Neural progenitor cell (in vitro differentiated cells): ENCODE measurements at regions not wholly inside any gene's neighbourhood (a gene's known extent, or its start where the extent isn't known, plus 50 kb on each side); places are given as distances from the start of the nearest gene placed in this dataset.
A peak's percentile ranks its signal among the peaks of the same experiment; 100 is the strongest.
"Not testable (repeated sequence)": the region's sequence is repeated elsewhere in the genome, so short reads cannot be mapped to it uniquely, and the experiment has no call there.

Source experiments
- DNase-seq: peaks from one replicate; pipeline ENCODE4 v3.0.0-alpha.2; 2016; ENCODE audit warnings: low spot score
- H2AFZ ChIP-seq: fragments of 200-600 bp; sonication (generic); replicated peaks from 2 replicates; pipeline ENCODE4 v1.6.1; 2016; ENCODE audit warnings: antibody characterized with exemption
- H3F3A ChIP-seq: fragments of 200-600 bp; sonication (generic); 2 replicates; pipeline ENCODE4 v1.6.1; 2016; ENCODE audit warnings: antibody characterized with exemption, low read depth
- H3K27ac ChIP-seq: fragments of 200-600 bp; sonication (generic); 2 replicates; pipeline ENCODE4 v1.5.1; 2016; ENCODE audit warnings: mild to moderate bottlenecking
- H3K27me3 ChIP-seq: fragments of 200-600 bp; sonication (generic); 2 replicates; pipeline ENCODE4 v1.6.1; 2016; ENCODE audit warnings: mild to moderate bottlenecking, moderate library complexity
- H3K36me3 ChIP-seq: fragments of 200-600 bp; sonication (generic); 2 replicates; pipeline ENCODE4 v1.5.1; 2016
- H3K4me1 ChIP-seq: fragments of 200-600 bp; sonication (generic); 2 replicates; pipeline ENCODE4 v1.6.1; 2016; ENCODE audit warnings: mixed run types
- H3K4me2 ChIP-seq: fragments of 200-600 bp; sonication (generic); 2 replicates; pipeline ENCODE4 v1.6.1; 2016
- H3K4me3 ChIP-seq: fragments of 200-600 bp; sonication (generic); 2 replicates; pipeline ENCODE4 v1.5.1; 2016
- H3K79me2 ChIP-seq: fragments of 200-600 bp; sonication (generic); 2 replicates; pipeline ENCODE4 v1.6.1; 2016; ENCODE audit warnings: low read depth
- H3K9ac ChIP-seq: fragments of 200-600 bp; sonication (generic); 2 replicates; pipeline ENCODE4 v1.6.1; 2016
- H3K9me3 ChIP-seq: fragments of 200-600 bp; sonication (generic); 2 replicates; pipeline ENCODE4 v1.5.1; 2016; ENCODE audit warnings: low read depth
- H4K20me1 ChIP-seq: fragments of 200-600 bp; sonication (generic); 2 replicates; pipeline ENCODE4 v1.6.1; 2016; ENCODE audit warnings: low read depth
- H3K27ac Mint-ChIP-seq: 3 replicates; pipeline ENCODE4 v1.8.0; 2021; ENCODE audit warnings: mixed read lengths
- H3K27me3 Mint-ChIP-seq: 2 replicates; pipeline ENCODE4 v1.8.0; 2022; ENCODE audit warnings: low read depth, mild to moderate bottlenecking, inconsistent platforms, moderate library complexity, mixed read lengths; ENCODE audit not compliant: insufficient read depth
- H3K36me3 Mint-ChIP-seq: 3 replicates; pipeline ENCODE4 v1.8.0; 2021; ENCODE audit warnings: mixed read lengths
- H3K4me1 Mint-ChIP-seq: 3 replicates; pipeline ENCODE4 v1.8.0; 2021; ENCODE audit warnings: mixed read lengths
- H3K4me3 Mint-ChIP-seq: 3 replicates; pipeline ENCODE4 v1.8.0; 2021; ENCODE audit warnings: mild to moderate bottlenecking, moderate library complexity, mixed read lengths
- H3K9me3 Mint-ChIP-seq: 3 replicates; pipeline ENCODE4 v1.8.0; 2020; ENCODE audit warnings: mixed read lengths
- CTCF ChIP-seq: fragments of 200-600 bp; sonication (generic); IDR thresholded peaks from 2 replicates; pipeline ENCODE4 v1.5.1; 2017; ENCODE audit warnings: antibody characterized with exemption, mild to moderate bottlenecking
- EZH2 ChIP-seq: fragments of 200-600 bp; sonication (generic); IDR thresholded peaks from 2 replicates; pipeline ENCODE4 v1.6.1; 2017; ENCODE audit warnings: antibody characterized with exemption, mild to moderate bottlenecking, moderate library complexity
- EZH2phosphoT487 ChIP-seq: fragments of 200-600 bp; sonication (generic); IDR thresholded peaks from 2 replicates; pipeline ENCODE4 v1.6.1; 2017; ENCODE audit warnings: antibody characterized with exemption

GRCh38 chrX:107360788-107361360 lies 88.6 kb upstream of the FRMPD3 start:
- H3K27me3 Mint-ChIP-seq = peaks cover 5% of the 10 kb centered on the region

GRCh38 chrX:107370185-107370584 lies 79.3 kb upstream of the FRMPD3 start:
- H3K4me1 ChIP-seq, H3K36me3 Mint-ChIP-seq, H3K9me3 ChIP-seq, H3K27me3 ChIP-seq, H4K20me1 ChIP-seq, H3K27ac ChIP-seq, H2AFZ ChIP-seq, H3K4me3 ChIP-seq, H3K4me3 Mint-ChIP-seq, H3K79me2 ChIP-seq, DNase-seq, H3K27me3 Mint-ChIP-seq, H3K36me3 ChIP-seq, H3K9me3 Mint-ChIP-seq, H3K27ac Mint-ChIP-seq, H3K9ac ChIP-seq, H3K4me2 ChIP-seq, H3F3A ChIP-seq: not testable (repeated sequence)
- peaks cover 13% of the 10 kb centered on the region for H3K4me1 Mint-ChIP-seq

More at GRCh38 chrX:107360788-107361360, 88.6 kb upstream of the FRMPD3 start:
- H3K4me1 Mint-ChIP-seq = peaks cover 19% of the 10 kb centered on the region
- Histone ChIP-seq H3F3A (peaks cover 4% of the 10 kb centered on the region), H4K20me1 (no peaks in the 10 kb centered on the region), H3K27ac (no peak overlapping the region), H3K27me3 (peaks cover 32% of the 10 kb centered on the region), H3K4me1 (no peaks in the 10 kb centered on the region), H3K36me3 (no peaks in the 10 kb centered on the region), H2AFZ (no peak overlapping the region), H3K9ac (no peak overlapping the region), H3K9me3 (no peaks in the 10 kb centered on the region), H3K79me2 (no peaks in the 10 kb centered on the region), H3K4me2 (no peak overlapping the region), H3K4me3 (no peak overlapping the region)
- H3K9me3 Mint-ChIP-seq = peaks cover 8% of the 10 kb centered on the region
- no peak for DNase-seq
- H3K36me3 Mint-ChIP-seq = no peaks in the 10 kb centered on the region
- H3K4me3 Mint-ChIP-seq = no peak overlapping the region
- TF ChIP-seq EZH2phosphoT487 = no peak
- no peak for TF ChIP-seq CTCF
- no peak for TF ChIP-seq EZH2
- no peak overlapping the region for H3K27ac Mint-ChIP-seq

- H3K4me1 Mint-ChIP-seq = peaks cover 16% of the 10 kb centered on the region
- Histone ChIP-seq H3K27ac (no peak overlapping the region), H3K9ac (no peak overlapping the region), H4K20me1 (no peaks in the 10 kb centered on the region), H3K79me2 (no peaks in the 10 kb centered on the region), H3K4me1 (no peaks in the 10 kb centered on the region), H3F3A (no peaks in the 10 kb centered on the region), H3K4me2 (no peak overlapping the region), H3K27me3 (no peaks in the 10 kb centered on the region), H2AFZ (no peak overlapping the region), H3K4me3 (no peak overlapping the region), H3K9me3 (no peaks in the 10 kb centered on the region), H3K36me3 (no peaks in the 10 kb centered on the region)
- no peak for TF ChIP-seq CTCF
- TF ChIP-seq EZH2phosphoT487 = no peak
- TF ChIP-seq EZH2 = no peak
- H3K4me3 Mint-ChIP-seq = no peak overlapping the region
- DNase-seq = peak; percentile 48
- H3K36me3 Mint-ChIP-seq = no peaks in the 10 kb centered on the region
- peaks cover 5% of the 10 kb centered on the region for H3K9me3 Mint-ChIP-seq
- peak overlapping the region; percentile 25 for H3K27ac Mint-ChIP-seq
- no peaks in the 10 kb centered on the region for H3K27me3 Mint-ChIP-seq
These were observed 75.3 kb upstream of the FRMPD3 start for GRCh38 chrX:107374132-107374531.

- no peaks in the 10 kb centered on the region for H3K4me1 ChIP-seq
- no peaks in the 10 kb centered on the region for H3K36me3 ChIP-seq
- peaks cover 7% of the 10 kb centered on the region for H3K9me3 Mint-ChIP-seq
- no peaks in the 10 kb centered on the region for H3K9me3 ChIP-seq
- no peak overlapping the region for H3K4me3 ChIP-seq
- no peaks in the 10 kb centered on the region for H3K79me2 ChIP-seq
- no peak for DNase-seq
- no peaks in the 10 kb centered on the region for H3K27me3 ChIP-seq
- H3K4me3 Mint-ChIP-seq = no peak overlapping the region
- no peak overlapping the region for H3K27ac Mint-ChIP-seq
- H3K9ac ChIP-seq = no peak overlapping the region
- H3F3A ChIP-seq = no peaks in the 10 kb centered on the region
- no peaks in the 10 kb centered on the region for H3K36me3 Mint-ChIP-seq
- TF ChIP-seq EZH2phosphoT487 = no peak
- H3K4me2 ChIP-seq = no peak overlapping the region
- no peaks in the 10 kb centered on the region for H4K20me1 ChIP-seq
- H3K27me3 Mint-ChIP-seq = no peaks in the 10 kb centered on the region
- no peak overlapping the region for H3K27ac ChIP-seq
- H3K4me1 Mint-ChIP-seq = peaks cover 16% of the 10 kb centered on the region
- H2AFZ ChIP-seq = no peak overlapping the region
These were observed 74.6 kb upstream of the FRMPD3 start for GRCh38 chrX:107374831-107375230.

- H3F3A ChIP-seq, H3K36me3 Mint-ChIP-seq, H4K20me1 ChIP-seq, H3K4me2 ChIP-seq, H3K4me3 ChIP-seq, DNase-seq, H3K4me1 ChIP-seq, H3K9me3 ChIP-seq, H3K9ac ChIP-seq, H3K79me2 ChIP-seq, H2AFZ ChIP-seq, H3K27ac ChIP-seq, H3K27ac Mint-ChIP-seq, H3K27me3 Mint-ChIP-seq, H3K4me3 Mint-ChIP-seq, H3K9me3 Mint-ChIP-seq, H3K27me3 ChIP-seq, H3K36me3 ChIP-seq: not testable (repeated sequence)
- H3K4me1 Mint-ChIP-seq = peaks cover 16% of the 10 kb centered on the region
These were observed 73.3 kb upstream of the FRMPD3 start for GRCh38 chrX:107376186-107376585.
